Left ventricle myocardium inferior (tissue), 1 donor: ENCODE measurements at regions not wholly inside any gene's neighbourhood (a gene's known extent, or its start where the extent isn't known, plus 50 kb on each side); places are given as distances from the start of the nearest gene placed in this dataset.
A peak's percentile ranks its signal among the peaks of the same experiment; 100 is the strongest.

Experiments used
- DNase-seq: peaks from one replicate; pipeline ENCODE4 v3.0.0-alpha.2; 2020
- H3K27ac ChIP-seq: fragments of 200-600 bp; replicated peaks from 2 replicates; pipeline ENCODE4 v1.8.0; 2021
- H3K27me3 ChIP-seq: fragments of 200-600 bp; 2 replicates; pipeline ENCODE4 v1.8.0; 2021; ENCODE audit warnings: low read depth
- H3K36me3 ChIP-seq: fragments of 200-600 bp; 2 replicates; pipeline ENCODE4 v1.8.0; 2021
- H3K4me1 ChIP-seq: fragments of 200-600 bp; 2 replicates; pipeline ENCODE4 v1.8.0; 2021
- H3K4me3 ChIP-seq: fragments of 200-600 bp; 2 replicates; pipeline ENCODE4 v1.8.0; 2021; ENCODE audit warnings: mild to moderate bottlenecking, moderate library complexity
- H3K9me3 ChIP-seq: fragments of 200-600 bp; replicated peaks from 2 replicates; pipeline ENCODE4 v1.8.0; 2021
- CTCF ChIP-seq: fragments of 200-600 bp; IDR thresholded peaks from 2 replicates; pipeline ENCODE4 v1.8.0; 2021; ENCODE audit warnings: antibody characterized with exemption, mild to moderate bottlenecking, borderline replicate concordance
- intact Hi-C: fragments of 100-400 bp; cut with micrococcal nuclease; formaldehyde crosslinking; loops from one replicate; pipeline ENCODE4 v1.11.0; 2022
- donor health status: DM: no; HTN: yes; CAD: no; lungs with severe emphysema.

- Histone ChIP-seq H3K4me3 (no peak overlapping the region), H3K36me3 (no peaks in the 10 kb centered on the region), H3K9me3 (no peaks in the 10 kb centered on the region), H3K27me3 (no peaks in the 10 kb centered on the region), H3K27ac (no peak overlapping the region), H3K4me1 (peaks cover 12% of the 10 kb centered on the region)
- DNase-seq = no peak
- TF ChIP-seq CTCF = no peak
- intact Hi-C loops = no loop called here
These were observed 72.9 kb upstream of the PPP2R5A start for GRCh38 chr1:212212343-212212742.

GRCh38 chr1:212212906-212213305, 72.3 kb upstream of the PPP2R5A start:
- Histone ChIP-seq H3K4me3 (no peak overlapping the region), H3K9me3 (no peaks in the 10 kb centered on the region), H3K27me3 (no peaks in the 10 kb centered on the region), H3K4me1 (peaks cover 7% of the 10 kb centered on the region), H3K36me3 (no peaks in the 10 kb centered on the region), H3K27ac (peak overlapping the region; percentile 23)
- intact Hi-C loops = no loop called here
- no peak for DNase-seq
- TF ChIP-seq CTCF = no peak

GRCh38 chr1:212213784-212214183, 71.4 kb upstream of the PPP2R5A start:
- no peaks in the 10 kb centered on the region for H3K27me3 ChIP-seq
- H3K36me3 ChIP-seq = no peaks in the 10 kb centered on the region
- intact Hi-C loops = no loop called here
- no peaks in the 10 kb centered on the region for H3K9me3 ChIP-seq
- DNase-seq = no peak
- H3K4me1 ChIP-seq = peaks cover 8% of the 10 kb centered on the region
- peak overlapping the region; percentile 23 for H3K27ac ChIP-seq
- no peak for TF ChIP-seq CTCF
- H3K4me3 ChIP-seq = no peak overlapping the region

GRCh38 chr1:212214325-212214724, 70.9 kb upstream of the PPP2R5A start:
- no peak for DNase-seq
- H3K4me3 ChIP-seq = no peak overlapping the region
- H3K27me3 ChIP-seq = no peaks in the 10 kb centered on the region
- no peaks in the 10 kb centered on the region for H3K36me3 ChIP-seq
- H3K4me1 ChIP-seq = peaks cover 5% of the 10 kb centered on the region
- H3K9me3 ChIP-seq = no peaks in the 10 kb centered on the region
- no peak overlapping the region for H3K27ac ChIP-seq
- intact Hi-C loops = no loop called here
- no peak for TF ChIP-seq CTCF

GRCh38 chr1:212215910-212216309, 69.3 kb upstream of the PPP2R5A start:
- H3K4me1 ChIP-seq = peaks cover 12% of the 10 kb centered on the region
- intact Hi-C loops = no loop called here
- DNase-seq = no peak
- TF ChIP-seq CTCF = no peak
- H3K27me3 ChIP-seq = no peaks in the 10 kb centered on the region
- H3K4me3 ChIP-seq = no peak overlapping the region
- no peaks in the 10 kb centered on the region for H3K9me3 ChIP-seq
- H3K36me3 ChIP-seq = no peaks in the 10 kb centered on the region
- no peak overlapping the region for H3K27ac ChIP-seq

GRCh38 chr1:212217633-212218032, 67.6 kb upstream of the PPP2R5A start:
- H3K27me3 ChIP-seq = no peaks in the 10 kb centered on the region
- H3K4me3 ChIP-seq = no peak overlapping the region
- H3K9me3 ChIP-seq = no peaks in the 10 kb centered on the region
- no peak for DNase-seq
- H3K4me1 ChIP-seq = peaks cover 12% of the 10 kb centered on the region
- H3K36me3 ChIP-seq = no peaks in the 10 kb centered on the region
- TF ChIP-seq CTCF = no peak
- no peak overlapping the region for H3K27ac ChIP-seq
- intact Hi-C loops = no loop called here
